K562 (cell line): ENCODE measurements at regions not wholly inside any gene's neighbourhood (a gene's known extent, or its start where the extent isn't known, plus 50 kb on each side); places are given as distances from the start of the nearest gene placed in this dataset.

ENCODE experiments used
- ATAC-seq: fragments of 200-7000 bp; cut with Tn5 transposase; 3 replicates; pipeline ENCODE4 v1.9.1; 2020; ENCODE audit warnings: moderate library complexity
- BruUV-seq: library from RNA; stranded (reverse); fragments of 400-500 nt; replicated peaks from 2 replicates; lab custom pipeline; 2021; lab: Mats Ljungman, UMichigan
- CTCF ChIA-PET: fragments of 300-600 bp; formaldehyde crosslinking; extraction: SDS; loops from one replicate; lab custom pipeline; 2021; ENCODE audit warnings: low intra/inter-chr PET ratio; lab: Yijun Ruan, JAX
- POLR2A ChIA-PET: fragments of 300-600, 350-650 bp; sonication (Branson Sonifier 250); formaldehyde crosslinking; extraction: SDS; loops from one replicate; lab custom pipeline; 2021; ENCODE audit warnings: antibody characterized with exemption, inconsistent platforms; lab: Yijun Ruan, JAX
- DNase-seq, 4 experiments: peaks; one replicate each; pipeline versions ENCODE4 v3.0.0 to v3.0.0-alpha.2; 2011 to 2018; ENCODE audit warnings: low spot score in 3 of 4, mixed read lengths in 3 of 4; ENCODE audit errors: extremely low read depth in 1 of 4
- FAIRE-seq: peaks from 2 replicates; lab custom pipeline; 2011; peaks lifted over from hg19 to GRCh38; lab: Jason Lieb, UNC
- H2AFZ ChIP-seq: 2 replicates; pipeline ENCODE4 v1.6.0; 2011; ENCODE audit warnings: low read depth, low read length, control low read depth, inconsistent platforms
- H3K27ac ChIP-seq: fragments of 200-600 bp; 3 replicates; pipeline ENCODE4 v1.8.0; 2011; ENCODE audit warnings: low read depth, mild to moderate bottlenecking, control low read depth, inconsistent platforms, low read length, moderate library complexity, mixed read lengths; ENCODE audit errors: extremely low read depth
- H3K27me3 ChIP-seq, 2 experiments: fragments of 300-600 bp in 1 of 2; 2 replicates in 1 of 2; 3 replicates in 1 of 2; pipeline versions ENCODE4 v1.6.0 to v1.8.0; 2011; ENCODE audit warnings: inconsistent platforms in 2 of 2, low read length in 2 of 2, mild to moderate bottlenecking in 1 of 2, mixed read lengths in 1 of 2, moderate library complexity in 1 of 2; ENCODE audit not compliant: control insufficient read depth in 2 of 2, insufficient read depth in 2 of 2
- H3K36me3 ChIP-seq: fragments of 300-600 bp; 3 replicates; pipeline ENCODE4 v1.8.0; 2011; ENCODE audit warnings: mild to moderate bottlenecking, low read length, inconsistent platforms; ENCODE audit not compliant: control insufficient read depth, insufficient read depth
- H3K4me1 ChIP-seq, 2 experiments: fragments of 200-600 bp in 1 of 2; replicated peaks in 1 of 2; 2 replicates in 1 of 2; 3 replicates in 1 of 2; pipeline versions ENCODE4 v1.5.1 to v1.8.0; 2011; ENCODE audit warnings: inconsistent platforms in 2 of 2, low read length in 2 of 2, mild to moderate bottlenecking in 1 of 2, mixed read lengths in 1 of 2, moderate library complexity in 1 of 2; ENCODE audit not compliant: control insufficient read depth in 2 of 2, insufficient read depth in 2 of 2
- H3K4me2 ChIP-seq: 2 replicates; pipeline ENCODE4 v1.6.1; 2011; ENCODE audit warnings: low read length, control low read depth, inconsistent platforms, mixed read lengths; ENCODE audit not compliant: insufficient read depth
- H3K4me3 ChIP-seq: fragments of 200-600 bp; sonication (generic), shearing (Covaris generic); 2 replicates; pipeline ENCODE4 v1.5.1; 2016; ENCODE audit warnings: control low read depth, inconsistent platforms
- H3K79me2 ChIP-seq: fragments of 200-600 bp; 3 replicates; pipeline ENCODE4 v1.8.0; 2011; ENCODE audit warnings: low read length, inconsistent platforms; ENCODE audit not compliant: control insufficient read depth, insufficient read depth
- H3K9ac ChIP-seq, 2 experiments: 2 replicates each; pipeline versions ENCODE4 v1.6.0 to v1.6.1; 2011; ENCODE audit warnings: low read depth in 2 of 2, low read length in 2 of 2, control low read depth in 1 of 2, inconsistent platforms in 1 of 2, mild to moderate bottlenecking in 1 of 2, mixed read lengths in 1 of 2; ENCODE audit not compliant: insufficient read depth in 1 of 2
- H3K9me1 ChIP-seq: one replicate; pipeline ENCODE4 v1.6.0; 2011; ENCODE audit warnings: inconsistent platforms, mild to moderate bottlenecking, low read length, moderate library complexity; ENCODE audit not compliant: control insufficient read depth, insufficient read depth
- H3K9me3 ChIP-seq: replicated peaks from 2 replicates; pipeline ENCODE4 v1.5.1; 2011; ENCODE audit warnings: low read depth, low read length, inconsistent platforms; ENCODE audit not compliant: control insufficient read depth, insufficient read depth
- H4K20me1 ChIP-seq: replicated peaks from 2 replicates; pipeline ENCODE4 v1.6.1; 2011; ENCODE audit warnings: low read length, inconsistent platforms, mixed read lengths; ENCODE audit not compliant: control insufficient read depth, insufficient read depth
- ATF2 ChIP-seq: sonication (generic); formaldehyde crosslinking; IDR thresholded peaks from 2 replicates; pipeline ENCODE4 v1.8.1; 2022; ENCODE audit warnings: missing genetic modification reagents
- BACH1 ChIP-seq: fragments of 200-800 bp; sonication (Bioruptor generic); IDR thresholded peaks from 2 replicates; pipeline ENCODE4 v1.6.1; 2016; ENCODE audit warnings: missing genetic modification characterization, missing compliant biosample characterization
- BRF2 ChIP-seq: IDR thresholded peaks from 3 replicates; pipeline ENCODE4 v1.6.1; 2011; ENCODE audit warnings: borderline replicate concordance, mild to moderate bottlenecking; ENCODE audit not compliant: insufficient read length, insufficient read depth
- NCOA6 ChIP-seq: fragments of 450-650 bp; IDR thresholded peaks from 2 replicates; pipeline ENCODE4 v1.6.1; 2017; ENCODE audit warnings: mild to moderate bottlenecking
- SMAD4 ChIP-seq: fragments of 250-450 bp; sonication (Bioruptor Pico); conservative IDR thresholded peaks from 2 replicates; pipeline ENCODE4 v1.8.0; 2021; ENCODE audit warnings: inconsistent platforms, mild to moderate bottlenecking, moderate library complexity
- ZKSCAN8 ChIP-seq: fragments of 200-800 bp; sonication (Bioruptor generic); IDR thresholded peaks from 2 replicates; pipeline ENCODE4 v1.6.1; 2016; ENCODE audit warnings: missing genetic modification characterization, missing compliant biosample characterization
- ZNF23 ChIP-seq: fragments of 250-450 bp; sonication (Bioruptor Pico); IDR thresholded peaks from 2 replicates; pipeline ENCODE4 v1.4.0; 2020; ENCODE audit warnings: mild to moderate bottlenecking
- WGBS: fragments of 100-300 bp; shearing (Covaris generic); methylation state at CpG from one replicate; pipeline ENCODE4 v1.1.6; 2016; ENCODE audit warnings: low coverage, mixed read lengths; ENCODE audit not compliant: insufficient coverage; ENCODE audit errors: missing lambda C conversion rate; 5-methylcytosine and 5-hydroxymethylcytosine counted together
- in situ Hi-C: fragments of 300-500 bp; cut with MboI; formaldehyde crosslinking; loops from 4 replicates; pipeline ENCODE4 v1.15.0; 2018; ENCODE audit warnings: inconsistent platforms, mixed read lengths
- intact Hi-C: fragments of 100-400 bp; cut with micrococcal nuclease; formaldehyde crosslinking; loops from 2 replicates; pipeline ENCODE4 v1.14.2; 2022

GRCh38 chr18:34522603-34523002, 187.5 kb upstream of the DTNA start:
- DNase-seq (no peak), FAIRE-seq (no peak), ATAC-seq (no peak)
- no peaks in the 10 kb centered on the region for H3K36me3 ChIP-seq
- CTCF ChIA-PET: no interaction called here
- H2AFZ ChIP-seq: no peak overlapping the region
- no peaks in the 10 kb centered on the region for H4K20me1 ChIP-seq
- no peak for TF ChIP-seq BACH1 (tag)
- no peak for TF ChIP-seq ZNF23 (CRISPR knock-in tag)
- TF ChIP-seq ATF2 (CRISPR knock-in tag): no peak
- no peak for TF ChIP-seq BRF2
- no peak for TF ChIP-seq ZKSCAN8
- no peak for TF ChIP-seq NCOA6
- TF ChIP-seq SMAD4 (CRISPR knock-in tag): no peak
- in situ Hi-C loops: no loop called here
- H3K9ac ChIP-seq: no peak overlapping the region
- H3K27ac ChIP-seq: no peak overlapping the region
- 3% methylated on average over 3 of the region's 3 CpGs for WGBS
- no peaks in the 10 kb centered on the region for H3K79me2 ChIP-seq
- H3K9me3 ChIP-seq: no peaks in the 10 kb centered on the region
- H3K4me3 ChIP-seq: no peak overlapping the region
- no peak overlapping the region for H3K4me2 ChIP-seq
- intact Hi-C loops: no loop called here
- POLR2A ChIA-PET: no interaction called here
- H3K9me1 ChIP-seq: no peaks in the 10 kb centered on the region
- BruUV-seq: no TSS peak
- no peaks in the 10 kb centered on the region for H3K27me3 ChIP-seq
- H3K4me1 ChIP-seq: no peaks in the 10 kb centered on the region
